GM18511 (cell line): ENCODE measurements at regions not wholly inside any gene's neighbourhood (a gene's known extent, or its start where the extent isn't known, plus 50 kb on each side); places are given as distances from the start of the nearest gene placed in this dataset.
A peak's percentile ranks its signal among the peaks of the same experiment; 100 is the strongest.

ENCODE experiments used
- ATAC-seq: cut with Tn5 transposase; IDR thresholded peaks from one replicate; pipeline ENCODE4 v1.9.1; 2021; ENCODE audit warnings: mild to moderate bottlenecking, moderate library complexity; ENCODE audit not compliant: unreplicated experiment

- peak; percentile 65 for ATAC-seq
These were observed 581.8 kb upstream of the WWC1 start for GRCh38 chr5:167709625-167710024.

- no peak for ATAC-seq
These were observed 580.9 kb upstream of the WWC1 start for GRCh38 chr5:167710444-167711073.

- no peak for ATAC-seq
These were observed 578.4 kb upstream of the WWC1 start for GRCh38 chr5:167712986-167713585.

- ATAC-seq, result no peak
These were observed 577.5 kb upstream of the WWC1 start for GRCh38 chr5:167713896-167714295.

GRCh38 chr5:167716126-167716775 lies 575.2 kb upstream of the WWC1 start:
- no peak for ATAC-seq

GRCh38 chr5:167720259-167720658 lies 571.2 kb upstream of the WWC1 start:
- ATAC-seq, result no peak

GRCh38 chr5:167720676-167721260 lies 570.7 kb upstream of the WWC1 start:
- ATAC-seq, result no peak

- ATAC-seq, result no peak
These were observed 569.5 kb upstream of the WWC1 start for GRCh38 chr5:167721926-167722440.

GRCh38 chr5:167723254-167723871 lies 568.1 kb upstream of the WWC1 start:
- ATAC-seq, result peak; percentile 98

- no peak for ATAC-seq
These were observed 566.2 kb upstream of the WWC1 start for GRCh38 chr5:167725264-167725663.

GRCh38 chr5:167725741-167726140 lies 565.7 kb upstream of the WWC1 start:
- no peak for ATAC-seq

- ATAC-seq, result no peak
These were observed 564.8 kb upstream of the WWC1 start for GRCh38 chr5:167726642-167727041.

- no peak for ATAC-seq
These were observed 561.3 kb upstream of the WWC1 start for GRCh38 chr5:167730121-167730520.

- ATAC-seq, result no peak
These were observed 560.8 kb upstream of the WWC1 start for GRCh38 chr5:167730656-167731055.

- no peak for ATAC-seq
These were observed 559.5 kb upstream of the WWC1 start for GRCh38 chr5:167731951-167732350.

- ATAC-seq, result no peak
These were observed 558.9 kb upstream of the WWC1 start for GRCh38 chr5:167732499-167732898.

GRCh38 chr5:167736992-167737391 lies 554.5 kb upstream of the WWC1 start:
- no peak for ATAC-seq

GRCh38 chr5:167743695-167744464 lies 547.6 kb upstream of the WWC1 start:
- ATAC-seq, result no peak

GRCh38 chr5:167745868-167746267 lies 545.6 kb upstream of the WWC1 start:
- ATAC-seq, result no peak

- ATAC-seq, result no peak
These were observed 540.9 kb upstream of the WWC1 start for GRCh38 chr5:167750586-167750985.

- no peak for ATAC-seq
These were observed 538.5 kb upstream of the WWC1 start for GRCh38 chr5:167752936-167753335.
